Esophagus muscularis mucosa (tissue), 4 donors: ENCODE measurements at regions not wholly inside any gene's neighbourhood (a gene's known extent, or its start where the extent isn't known, plus 50 kb on each side); places are given as distances from the start of the nearest gene placed in this dataset.

ENCODE experiments used
- CTCF ChIP-seq, 3 experiments: fragments of 200-600 bp in 2 of 3; fragments of 450-650 bp in 1 of 3; sonication (generic) in 2 of 3; IDR thresholded peaks; one replicate each; pipeline ENCODE4 v1.5.1; 2017 to 2019; ENCODE audit warnings: antibody characterized with exemption in 3 of 3, mild to moderate bottlenecking in 2 of 3, moderate library complexity in 1 of 3
- EP300 ChIP-seq: sonication (generic); formaldehyde crosslinking; IDR thresholded peaks from one replicate; pipeline ENCODE4 v1.6.1; 2017; ENCODE audit warnings: antibody characterized with exemption
- POLR2A ChIP-seq: fragments of 450-650 bp; IDR thresholded peaks from one replicate; pipeline ENCODE4 v1.6.1; 2017; ENCODE audit warnings: antibody characterized with exemption, moderate library complexity, mild to moderate bottlenecking, low read depth

GRCh38 chr6:144401736-144402733 lies 116.9 kb downstream of the UTRN start:
- TF ChIP-seq POLR2A (no peak), EP300 (no peak), CTCF (IDR thresholded peaks at IDR 0.05) (no peak)
